OCI-LY1 (cell line): ENCODE measurements at regions not wholly inside any gene's neighbourhood (a gene's known extent, or its start where the extent isn't known, plus 50 kb on each side); places are given as distances from the start of the nearest gene placed in this dataset.

Experiments
- EZH2 ChIP-seq: fragments of 200-600 bp; sonication (generic), shearing (Covaris generic); IDR thresholded peaks from 2 replicates; pipeline ENCODE4 v1.8.0; 2017; ENCODE audit warnings: borderline replicate concordance, mixed run types, mild to moderate bottlenecking, antibody characterized with exemption, low read length, moderate library complexity, mixed read lengths
- TF ChIP-seq, protein P1 (sequence below): fragments of 200-600 bp; sonication (generic), shearing (Covaris generic); IDR thresholded peaks from 2 replicates; pipeline ENCODE4 v1.5.1; 2017; ENCODE audit warnings: mild to moderate bottlenecking, antibody characterized with exemption, low read length, moderate library complexity, mixed read lengths

- TF ChIP-seq, protein P1, sequence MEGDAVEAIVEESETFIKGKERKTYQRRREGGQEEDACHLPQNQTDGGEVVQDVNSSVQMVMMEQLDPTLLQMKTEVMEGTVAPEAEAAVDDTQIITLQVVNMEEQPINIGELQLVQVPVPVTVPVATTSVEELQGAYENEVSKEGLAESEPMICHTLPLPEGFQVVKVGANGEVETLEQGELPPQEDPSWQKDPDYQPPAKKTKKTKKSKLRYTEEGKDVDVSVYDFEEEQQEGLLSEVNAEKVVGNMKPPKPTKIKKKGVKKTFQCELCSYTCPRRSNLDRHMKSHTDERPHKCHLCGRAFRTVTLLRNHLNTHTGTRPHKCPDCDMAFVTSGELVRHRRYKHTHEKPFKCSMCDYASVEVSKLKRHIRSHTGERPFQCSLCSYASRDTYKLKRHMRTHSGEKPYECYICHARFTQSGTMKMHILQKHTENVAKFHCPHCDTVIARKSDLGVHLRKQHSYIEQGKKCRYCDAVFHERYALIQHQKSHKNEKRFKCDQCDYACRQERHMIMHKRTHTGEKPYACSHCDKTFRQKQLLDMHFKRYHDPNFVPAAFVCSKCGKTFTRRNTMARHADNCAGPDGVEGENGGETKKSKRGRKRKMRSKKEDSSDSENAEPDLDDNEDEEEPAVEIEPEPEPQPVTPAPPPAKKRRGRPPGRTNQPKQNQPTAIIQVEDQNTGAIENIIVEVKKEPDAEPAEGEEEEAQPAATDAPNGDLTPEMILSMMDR: no peak
- TF ChIP-seq EZH2: no peak
These were observed 247.0 kb downstream of the C4orf33 start for GRCh38 chr4:129342819-129343408.
